AG04450 (cell line): ENCODE measurements at regions not wholly inside any gene's neighbourhood (a gene's known extent, or its start where the extent isn't known, plus 50 kb on each side); places are given as distances from the start of the nearest gene placed in this dataset.

Experiments
- CTCF ChIA-PET: fragments of 300-600, 350-600 bp; formaldehyde crosslinking; extraction: SDS; loops from one replicate; lab custom pipeline; 2022; ENCODE audit warnings: antibody characterized with exemption, inconsistent platforms; lab: Charles Lee
- POLR2A ChIA-PET: fragments of 350-600 bp; formaldehyde crosslinking; extraction: SDS; loops from one replicate; lab custom pipeline; 2021; ENCODE audit warnings: antibody characterized with exemption, inconsistent platforms; lab: Yijun Ruan, JAX
- DNase-seq: peaks from one replicate; pipeline ENCODE4 v3.0.0-alpha.2; 2011; ENCODE audit warnings: low read depth, low spot score
- H3K27ac ChIP-seq: one replicate; pipeline ENCODE4 v1.5.1; 2012; ENCODE audit warnings: low read depth, low read length, control low read depth
- H3K27me3 ChIP-seq: one replicate; pipeline ENCODE4 v1.6.0; 2012; ENCODE audit warnings: low read length; ENCODE audit not compliant: control insufficient read depth, insufficient read depth
- H3K4me3 ChIP-seq: 2 replicates; pipeline ENCODE4 v1.5.1; 2011; ENCODE audit warnings: mild to moderate bottlenecking, low read depth, low read length, control low read depth
- H3K9me3 ChIP-seq: 2 replicates; pipeline ENCODE4 v1.5.1; 2012; ENCODE audit warnings: low read length; ENCODE audit not compliant: control insufficient read depth, insufficient read depth
- TF ChIP-seq, protein P1 (sequence below): IDR thresholded peaks from 2 replicates; pipeline ENCODE4 v1.5.1; 2011; ENCODE audit warnings: low read depth, low read length, control low read depth, inconsistent platforms

GRCh38 chr5:5018578-5018970, 121.6 kb upstream of the ADAMTS16 start:
- peaks cover 30% of the 10 kb centered on the region for H3K9me3 ChIP-seq
- ChIA-PET CTCF (no interaction called here), POLR2A (no interaction called here)
- DNase-seq: no peak
- H3K4me3 ChIP-seq: no peak overlapping the region
- H3K27me3 ChIP-seq: no peaks in the 10 kb centered on the region
- TF ChIP-seq, protein P1, sequence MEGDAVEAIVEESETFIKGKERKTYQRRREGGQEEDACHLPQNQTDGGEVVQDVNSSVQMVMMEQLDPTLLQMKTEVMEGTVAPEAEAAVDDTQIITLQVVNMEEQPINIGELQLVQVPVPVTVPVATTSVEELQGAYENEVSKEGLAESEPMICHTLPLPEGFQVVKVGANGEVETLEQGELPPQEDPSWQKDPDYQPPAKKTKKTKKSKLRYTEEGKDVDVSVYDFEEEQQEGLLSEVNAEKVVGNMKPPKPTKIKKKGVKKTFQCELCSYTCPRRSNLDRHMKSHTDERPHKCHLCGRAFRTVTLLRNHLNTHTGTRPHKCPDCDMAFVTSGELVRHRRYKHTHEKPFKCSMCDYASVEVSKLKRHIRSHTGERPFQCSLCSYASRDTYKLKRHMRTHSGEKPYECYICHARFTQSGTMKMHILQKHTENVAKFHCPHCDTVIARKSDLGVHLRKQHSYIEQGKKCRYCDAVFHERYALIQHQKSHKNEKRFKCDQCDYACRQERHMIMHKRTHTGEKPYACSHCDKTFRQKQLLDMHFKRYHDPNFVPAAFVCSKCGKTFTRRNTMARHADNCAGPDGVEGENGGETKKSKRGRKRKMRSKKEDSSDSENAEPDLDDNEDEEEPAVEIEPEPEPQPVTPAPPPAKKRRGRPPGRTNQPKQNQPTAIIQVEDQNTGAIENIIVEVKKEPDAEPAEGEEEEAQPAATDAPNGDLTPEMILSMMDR: no peak
- no peak overlapping the region for H3K27ac ChIP-seq

GRCh38 chr5:5021436-5021835, 118.7 kb upstream of the ADAMTS16 start:
- ChIA-PET POLR2A (no interaction called here), CTCF (no interaction called here)

GRCh38 chr5:5025098-5025773, 114.9 kb upstream of the ADAMTS16 start:
- Histone ChIP-seq H3K27me3 (no peaks in the 10 kb centered on the region), H3K4me3 (no peak overlapping the region), H3K27ac (no peak overlapping the region), H3K9me3 (peaks cover 31% of the 10 kb centered on the region)
- ChIA-PET CTCF (no interaction called here), POLR2A (no interaction called here)
- TF ChIP-seq, protein P1: no peak
- DNase-seq: no peak

More at GRCh38 chr5:5021436-5021835, 118.7 kb upstream of the ADAMTS16 start:
- Histone ChIP-seq H3K27ac (no peak overlapping the region), H3K9me3 (peaks cover 50% of the 10 kb centered on the region), H3K4me3 (no peak overlapping the region), H3K27me3 (no peaks in the 10 kb centered on the region)
- DNase-seq: no peak
- TF ChIP-seq, protein P1: no peak

GRCh38 chr5:5025774-5026408, 114.2 kb upstream of the ADAMTS16 start:
- Histone ChIP-seq H3K27ac (no peak overlapping the region), H3K4me3 (no peak overlapping the region), H3K27me3 (no peaks in the 10 kb centered on the region), H3K9me3 (peaks cover 30% of the 10 kb centered on the region)
- ChIA-PET POLR2A (no interaction called here), CTCF (no interaction called here)
- no peak for DNase-seq
- TF ChIP-seq, protein P1: no peak

- Histone ChIP-seq H3K4me3 (no peak overlapping the region), H3K9me3 (peaks cover 25% of the 10 kb centered on the region), H3K27me3 (no peaks in the 10 kb centered on the region), H3K27ac (no peak overlapping the region)
- ChIA-PET CTCF (no interaction called here), POLR2A (no interaction called here)
- TF ChIP-seq, protein P1: no peak
- no peak for DNase-seq
These were observed 113.7 kb upstream of the ADAMTS16 start for GRCh38 chr5:5026409-5026785.
